Colonic mucosa (tissue), 4 donors: ENCODE measurements at regions not wholly inside any gene's neighbourhood (a gene's known extent, or its start where the extent isn't known, plus 50 kb on each side); places are given as distances from the start of the nearest gene placed in this dataset.

Source experiments
- DNase-seq: peaks from one replicate; pipeline ENCODE4 v3.0.0-alpha.2; 2020
- H3K27ac ChIP-seq: fragments of 200-600 bp; one replicate; pipeline ENCODE4 v1.8.0; 2021
- H3K27me3 ChIP-seq: fragments of 200-600 bp; one replicate; pipeline ENCODE4 v1.8.0; 2021
- H3K36me3 ChIP-seq: fragments of 200-600 bp; one replicate; pipeline ENCODE4 v1.8.0; 2021
- H3K4me1 ChIP-seq: fragments of 200-600 bp; one replicate; pipeline ENCODE4 v1.8.0; 2021; ENCODE audit warnings: mild to moderate bottlenecking
- H3K4me3 ChIP-seq: fragments of 200-600 bp; one replicate; pipeline ENCODE4 v1.8.0; 2021
- H3K9ac ChIP-seq, 2 donors: one replicate each; pipeline ENCODE4 v1.7.0; 2013; ENCODE audit warnings: control low read depth in 2 of 2, low read depth in 2 of 2, low read length in 2 of 2
- H3K9me3 ChIP-seq: fragments of 200-600 bp; one replicate; pipeline ENCODE4 v1.8.0; 2021
- intact Hi-C: fragments of 100-400 bp; cut with DNase I; formaldehyde crosslinking; loops from one replicate; pipeline ENCODE4 v1.14.1; 2022
- TF ChIP-seq, protein P1 (sequence below): fragments of 200-600 bp; IDR thresholded peaks from one replicate; pipeline ENCODE4 v1.8.0; 2022; ENCODE audit warnings: antibody characterized with exemption, mild to moderate bottlenecking
- donor health status: healthy.
- donor health status: DM: no; HTN: no; CAD: no.
- donor health status: DM: no; HTN: no; CAD: no.

DNA sequence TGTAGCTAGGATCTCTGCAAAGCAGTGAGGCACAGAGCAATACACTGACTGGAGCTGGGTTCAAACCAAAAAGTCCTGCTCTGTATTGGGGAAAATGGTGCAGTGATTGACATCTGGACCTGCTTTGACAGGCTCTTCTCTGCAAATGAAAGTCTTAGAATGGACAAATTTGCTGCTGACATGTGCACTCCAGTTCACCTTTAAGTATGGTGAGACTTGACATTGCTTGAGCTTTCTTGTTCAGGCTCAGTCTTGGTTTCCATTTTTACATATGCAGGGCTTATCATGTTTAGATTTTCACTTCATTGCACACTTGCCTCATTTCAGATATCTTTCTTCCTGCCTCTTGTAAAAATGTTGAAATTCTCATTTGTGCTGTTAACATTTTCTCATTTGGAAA is 1655.0 kb downstream of the MRPL39 start:
- Histone ChIP-seq H3K27me3 (no peaks in the 10 kb centered on the region), H3K9me3 (no peaks in the 10 kb centered on the region)

DNA sequence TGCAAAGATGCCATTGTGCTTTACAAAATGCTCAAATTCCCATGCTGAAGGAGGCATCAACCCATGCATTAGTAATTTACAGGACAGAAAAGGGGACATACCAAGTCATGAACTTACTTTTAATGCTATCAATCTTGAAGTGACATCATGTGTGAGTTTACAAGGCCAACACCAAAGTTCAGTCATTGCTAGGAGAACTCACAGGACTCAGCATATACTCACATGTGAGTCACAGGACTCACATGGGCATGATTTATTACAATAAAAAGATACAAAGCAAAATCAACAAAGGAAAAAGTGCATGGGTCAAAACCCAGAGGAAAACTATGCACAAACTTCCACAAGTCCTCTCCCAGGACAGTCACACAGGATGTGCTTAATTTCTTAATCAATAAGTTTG is 1656.0 kb downstream of the MRPL39 start:
- Histone ChIP-seq H3K9ac (no peak overlapping the region), H3K36me3 (no peaks in the 10 kb centered on the region), H3K4me3 (no peak overlapping the region), H3K9me3 (no peaks in the 10 kb centered on the region), H3K27ac (no peak overlapping the region), H3K4me1 (no peaks in the 10 kb centered on the region), H3K27me3 (no peaks in the 10 kb centered on the region)
- no peak for DNase-seq
- intact Hi-C loops = no loop called here
- TF ChIP-seq, protein P1, sequence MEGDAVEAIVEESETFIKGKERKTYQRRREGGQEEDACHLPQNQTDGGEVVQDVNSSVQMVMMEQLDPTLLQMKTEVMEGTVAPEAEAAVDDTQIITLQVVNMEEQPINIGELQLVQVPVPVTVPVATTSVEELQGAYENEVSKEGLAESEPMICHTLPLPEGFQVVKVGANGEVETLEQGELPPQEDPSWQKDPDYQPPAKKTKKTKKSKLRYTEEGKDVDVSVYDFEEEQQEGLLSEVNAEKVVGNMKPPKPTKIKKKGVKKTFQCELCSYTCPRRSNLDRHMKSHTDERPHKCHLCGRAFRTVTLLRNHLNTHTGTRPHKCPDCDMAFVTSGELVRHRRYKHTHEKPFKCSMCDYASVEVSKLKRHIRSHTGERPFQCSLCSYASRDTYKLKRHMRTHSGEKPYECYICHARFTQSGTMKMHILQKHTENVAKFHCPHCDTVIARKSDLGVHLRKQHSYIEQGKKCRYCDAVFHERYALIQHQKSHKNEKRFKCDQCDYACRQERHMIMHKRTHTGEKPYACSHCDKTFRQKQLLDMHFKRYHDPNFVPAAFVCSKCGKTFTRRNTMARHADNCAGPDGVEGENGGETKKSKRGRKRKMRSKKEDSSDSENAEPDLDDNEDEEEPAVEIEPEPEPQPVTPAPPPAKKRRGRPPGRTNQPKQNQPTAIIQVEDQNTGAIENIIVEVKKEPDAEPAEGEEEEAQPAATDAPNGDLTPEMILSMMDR = no peak

More for the DNA sequence above, 1655.0 kb downstream of the MRPL39 start:
- H3K4me3 ChIP-seq = no peak overlapping the region
- intact Hi-C loops = no loop called here
- no peak overlapping the region for H3K27ac ChIP-seq
- DNase-seq = no peak
- TF ChIP-seq, protein P1 = no peak
- H3K9ac ChIP-seq = no peak overlapping the region
- no peaks in the 10 kb centered on the region for H3K36me3 ChIP-seq
- no peaks in the 10 kb centered on the region for H3K4me1 ChIP-seq

DNA sequence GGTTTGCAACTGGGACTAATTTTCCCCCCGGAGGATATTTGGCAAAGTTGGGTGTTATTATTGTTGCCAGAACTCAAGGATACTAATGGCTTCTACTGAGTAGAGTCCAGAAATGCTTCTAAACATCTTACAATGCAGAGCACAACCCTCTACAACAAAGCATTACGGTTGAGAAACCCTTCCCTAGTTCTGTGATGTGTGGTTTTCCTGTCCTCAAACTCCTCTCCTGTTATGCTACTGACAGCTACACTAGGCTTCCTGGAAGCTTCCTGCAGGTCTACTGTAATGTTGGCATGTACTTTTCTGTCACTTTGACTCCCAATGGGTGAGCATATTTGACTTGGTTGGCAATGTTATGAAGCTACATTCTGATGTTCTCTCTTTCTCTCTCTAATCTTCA is 1656.9 kb downstream of the MRPL39 start:
- Histone ChIP-seq H3K36me3 (no peaks in the 10 kb centered on the region), H3K4me1 (no peaks in the 10 kb centered on the region), H3K27me3 (no peaks in the 10 kb centered on the region), H3K4me3 (no peak overlapping the region), H3K9ac (no peak overlapping the region), H3K9me3 (no peaks in the 10 kb centered on the region), H3K27ac (no peak overlapping the region)
- intact Hi-C loops = no loop called here
- TF ChIP-seq, protein P1 = no peak
- no peak for DNase-seq

DNA sequence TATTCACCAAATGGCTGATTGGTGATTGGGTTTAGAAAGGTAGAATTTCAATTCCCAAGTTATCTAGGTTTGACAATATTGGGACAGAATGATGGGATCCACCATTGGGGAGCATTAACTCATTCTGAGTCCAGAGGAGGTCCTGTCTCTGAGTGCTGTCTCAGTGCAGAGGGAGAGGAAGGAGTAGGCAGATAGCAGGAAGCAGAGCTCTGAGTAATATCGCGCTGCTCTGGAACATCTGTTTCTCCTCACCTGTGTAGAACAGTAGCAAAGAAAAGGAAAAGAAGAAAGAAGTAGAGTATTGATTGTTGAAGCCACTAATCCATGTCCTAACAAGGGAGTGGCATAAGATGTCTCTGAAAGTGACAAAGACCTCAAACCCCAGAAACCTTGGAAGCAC is 1657.8 kb downstream of the MRPL39 start:
- Histone ChIP-seq H3K27ac (no peak overlapping the region), H3K4me3 (no peak overlapping the region), H3K36me3 (no peaks in the 10 kb centered on the region), H3K9me3 (no peaks in the 10 kb centered on the region), H3K27me3 (no peaks in the 10 kb centered on the region), H3K4me1 (no peaks in the 10 kb centered on the region), H3K9ac (no peak overlapping the region)
- intact Hi-C loops = no loop called here
- TF ChIP-seq, protein P1 = no peak
- no peak for DNase-seq

DNA sequence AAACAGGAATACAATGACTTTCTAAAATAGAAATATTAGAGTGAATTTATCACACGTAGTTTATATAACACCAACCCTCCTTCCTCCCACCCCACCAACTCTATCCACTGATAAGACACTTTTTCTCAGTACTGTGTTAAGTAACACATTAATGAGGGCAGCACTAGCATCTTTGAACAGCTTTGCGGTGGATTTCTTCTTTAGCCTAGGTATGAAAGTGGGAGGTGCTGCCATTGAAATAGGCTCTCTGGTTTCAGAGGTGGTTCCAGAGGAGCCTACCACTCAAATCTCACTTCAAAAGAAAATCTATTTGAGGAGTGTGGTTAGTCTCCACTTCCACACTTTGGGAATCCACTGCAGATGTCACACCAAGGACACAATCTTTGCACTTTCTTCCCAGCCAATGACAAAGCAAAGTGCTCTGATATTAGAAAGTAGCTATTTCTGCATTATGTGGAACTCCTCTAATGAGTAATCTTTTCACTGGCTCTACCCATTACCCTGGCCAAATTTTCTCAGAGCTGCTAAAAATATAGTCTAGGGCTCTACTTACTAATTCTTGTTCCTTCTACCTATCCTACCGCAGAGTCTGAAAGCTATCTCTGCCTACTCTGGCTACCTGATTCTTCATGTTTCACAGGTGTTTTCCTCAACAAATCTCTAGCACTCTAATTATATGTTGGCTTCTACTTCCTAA is 1667.8 kb downstream of the MRPL39 start:
- no peak overlapping the region for H3K4me3 ChIP-seq
- no peak for DNase-seq
- H3K36me3 ChIP-seq = no peaks in the 10 kb centered on the region
- intact Hi-C loops = no loop called here
- H3K27me3 ChIP-seq = no peaks in the 10 kb centered on the region
- no peaks in the 10 kb centered on the region for H3K4me1 ChIP-seq
- H3K27ac ChIP-seq = no peak overlapping the region
- no peak overlapping the region for H3K9ac ChIP-seq
- no peaks in the 10 kb centered on the region for H3K9me3 ChIP-seq
- TF ChIP-seq, protein P1 = no peak
